ENCODE measurements at regions not wholly inside any gene's neighbourhood (a gene's known extent, or its start where the extent isn't known, plus 50 kb on each side); places are given as distances from the start of the nearest gene placed in this dataset.
A peak's percentile ranks its signal among the peaks of the same experiment; 100 is the strongest.

DNA sequence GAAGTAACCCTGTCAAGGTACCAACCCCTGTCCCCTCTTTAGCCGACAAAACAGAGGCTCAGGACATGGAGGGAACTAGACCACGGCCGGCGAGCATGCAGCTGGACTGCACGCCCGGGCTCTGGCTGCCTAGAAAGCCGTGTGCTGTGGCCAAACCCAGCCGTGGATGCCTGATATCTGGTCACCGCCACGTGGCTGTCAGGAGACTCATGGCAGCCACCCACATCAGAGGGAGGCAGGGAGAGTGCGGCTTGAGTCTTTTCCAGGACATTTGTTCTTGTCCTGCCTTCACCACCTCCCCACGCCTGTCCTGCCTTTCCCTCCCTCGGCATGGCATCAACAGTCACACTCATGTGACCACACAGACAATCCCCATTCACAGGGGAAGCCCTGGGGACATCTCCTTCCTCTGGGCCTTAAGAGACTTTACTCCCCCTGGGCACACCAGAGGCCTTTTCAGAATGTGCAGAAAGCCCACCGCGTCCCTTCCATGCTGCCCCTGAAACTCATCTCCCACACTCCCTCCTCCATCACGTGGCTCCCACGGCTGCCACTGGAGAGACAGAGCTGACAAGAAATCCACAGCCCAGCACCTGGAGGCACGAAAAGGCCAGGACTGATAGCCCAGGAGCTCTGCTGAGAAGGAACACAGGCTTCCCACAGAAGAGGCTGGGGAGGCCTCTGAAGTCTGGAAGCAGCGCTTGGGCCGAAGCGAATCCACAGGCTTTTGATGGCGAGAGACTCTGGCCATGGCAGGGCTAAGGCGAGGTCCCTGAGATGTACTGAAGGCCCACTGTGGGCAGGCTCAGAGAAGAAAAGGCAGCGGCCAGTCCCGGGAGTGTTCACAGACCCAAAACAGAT is 71.2 kb upstream of the IQSEC1 start:
- intact Hi-C loops (cut with DNase I; ENCODE audit: low total_unique reads) = no loop called here
- H3K36me3 ChIP-seq = no peaks in the 10 kb centered on the region
- no peaks in the 10 kb centered on the region for H3K9me3 ChIP-seq
- H3K4me3 ChIP-seq = no peak overlapping the region
- peak in 1 of 2 donors; percentile 10 for DNase-seq
- TF ChIP-seq, protein P1, sequence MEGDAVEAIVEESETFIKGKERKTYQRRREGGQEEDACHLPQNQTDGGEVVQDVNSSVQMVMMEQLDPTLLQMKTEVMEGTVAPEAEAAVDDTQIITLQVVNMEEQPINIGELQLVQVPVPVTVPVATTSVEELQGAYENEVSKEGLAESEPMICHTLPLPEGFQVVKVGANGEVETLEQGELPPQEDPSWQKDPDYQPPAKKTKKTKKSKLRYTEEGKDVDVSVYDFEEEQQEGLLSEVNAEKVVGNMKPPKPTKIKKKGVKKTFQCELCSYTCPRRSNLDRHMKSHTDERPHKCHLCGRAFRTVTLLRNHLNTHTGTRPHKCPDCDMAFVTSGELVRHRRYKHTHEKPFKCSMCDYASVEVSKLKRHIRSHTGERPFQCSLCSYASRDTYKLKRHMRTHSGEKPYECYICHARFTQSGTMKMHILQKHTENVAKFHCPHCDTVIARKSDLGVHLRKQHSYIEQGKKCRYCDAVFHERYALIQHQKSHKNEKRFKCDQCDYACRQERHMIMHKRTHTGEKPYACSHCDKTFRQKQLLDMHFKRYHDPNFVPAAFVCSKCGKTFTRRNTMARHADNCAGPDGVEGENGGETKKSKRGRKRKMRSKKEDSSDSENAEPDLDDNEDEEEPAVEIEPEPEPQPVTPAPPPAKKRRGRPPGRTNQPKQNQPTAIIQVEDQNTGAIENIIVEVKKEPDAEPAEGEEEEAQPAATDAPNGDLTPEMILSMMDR (IDR thresholded peaks at IDR 0.05) = no peak
- TF ChIP-seq POLR2A (IDR thresholded peaks at IDR 0.05) = no peak
- H3K27ac ChIP-seq = no peak overlapping the region
- H3K27me3 ChIP-seq = no peaks in the 10 kb centered on the region
- no peaks in the 10 kb centered on the region for H3K4me1 ChIP-seq

DNA sequence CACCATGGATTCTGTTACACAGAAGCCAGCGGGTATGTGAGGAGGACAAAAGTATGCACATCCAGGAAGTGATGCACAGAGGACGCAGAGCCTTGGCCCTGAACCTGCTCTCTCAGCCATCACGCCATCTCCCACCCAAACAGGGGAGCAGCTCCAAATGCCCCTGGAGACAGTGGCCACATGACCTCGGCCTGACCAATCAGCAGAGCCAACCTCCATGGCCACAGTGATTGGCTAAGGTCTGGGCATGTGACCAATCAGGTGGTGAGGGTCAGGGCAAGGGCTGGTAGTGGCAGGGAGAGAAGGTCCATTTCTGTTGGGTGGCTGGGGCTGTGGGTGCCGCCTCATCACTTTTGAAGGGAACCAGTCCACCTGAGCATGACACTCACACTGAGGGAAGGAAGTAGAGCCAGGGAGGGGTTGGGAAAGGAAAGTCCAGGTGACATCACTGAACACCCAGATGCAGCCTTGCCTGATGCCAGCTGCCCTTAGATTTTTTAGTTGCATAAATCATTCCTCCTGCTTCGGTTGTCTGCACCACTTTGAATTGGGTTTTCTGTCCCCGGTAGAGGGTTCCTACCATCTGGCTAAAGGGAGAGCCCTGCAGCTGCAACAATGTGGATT is 70.3 kb upstream of the IQSEC1 start:
- intact Hi-C loops (cut with DNase I; ENCODE audit: low total_unique reads) = no loop called here
- no peak for DNase-seq

DNA sequence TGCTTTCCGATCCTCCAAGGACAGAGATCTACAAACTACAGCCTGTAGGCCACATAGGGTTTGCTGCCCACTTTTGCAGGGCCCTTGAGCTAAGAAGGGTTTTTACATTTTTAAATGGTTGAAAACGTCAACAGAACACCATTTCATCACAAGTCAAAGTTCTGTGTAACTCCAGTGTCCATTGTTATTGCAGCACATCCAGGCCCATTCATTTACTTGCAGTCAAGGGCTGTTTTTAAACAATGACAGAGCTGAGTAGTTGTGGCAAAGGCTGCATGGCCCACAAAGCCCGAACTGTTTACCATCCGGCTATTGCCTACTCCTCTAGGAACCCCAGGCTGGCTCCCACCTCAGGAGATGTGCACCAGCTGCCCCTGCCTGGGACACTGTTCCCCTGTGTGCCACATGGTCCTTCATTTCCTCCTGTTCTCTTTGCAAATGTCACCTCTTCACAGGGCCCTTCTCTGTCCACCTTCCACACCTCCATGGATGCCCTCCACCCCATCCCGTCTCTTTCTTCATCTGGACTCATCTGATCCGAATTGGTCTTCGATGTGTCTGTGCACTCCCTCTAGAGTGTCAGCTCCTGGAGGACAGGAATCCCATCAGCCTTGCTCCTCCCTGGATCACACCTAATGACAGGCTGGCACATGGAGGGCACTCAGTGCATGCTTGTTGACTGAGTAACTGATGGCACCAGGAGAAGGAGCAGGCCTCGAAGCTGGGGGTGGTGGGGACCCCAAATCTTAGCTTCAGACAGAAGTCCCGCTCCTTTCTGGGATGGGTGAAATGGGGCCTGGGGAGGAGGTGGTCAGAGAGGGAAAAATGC is 69.5 kb upstream of the IQSEC1 start:
- Histone ChIP-seq H3K4me1 (no peaks in the 10 kb centered on the region), H3K9me3 (no peaks in the 10 kb centered on the region), H3K4me3 (no peak overlapping the region), H3K27me3 (no peaks in the 10 kb centered on the region), H3K36me3 (no peaks in the 10 kb centered on the region), H3K27ac (no peak overlapping the region)
- DNase-seq = no peak
- intact Hi-C loops (cut with DNase I; ENCODE audit: low total_unique reads) = no loop called here
- TF ChIP-seq, protein P1 (IDR thresholded peaks at IDR 0.05) = no peak
- TF ChIP-seq POLR2A (IDR thresholded peaks at IDR 0.05) = no peak

More for the DNA sequence above, 70.3 kb upstream of the IQSEC1 start:
- Histone ChIP-seq H3K27ac (no peak overlapping the region), H3K36me3 (no peaks in the 10 kb centered on the region), H3K27me3 (no peaks in the 10 kb centered on the region), H3K4me3 (no peak overlapping the region), H3K9me3 (no peaks in the 10 kb centered on the region), H3K4me1 (no peaks in the 10 kb centered on the region)
- TF ChIP-seq, protein P1 (IDR thresholded peaks at IDR 0.05) = no peak
- no peak for TF ChIP-seq POLR2A (IDR thresholded peaks at IDR 0.05)

DNA sequence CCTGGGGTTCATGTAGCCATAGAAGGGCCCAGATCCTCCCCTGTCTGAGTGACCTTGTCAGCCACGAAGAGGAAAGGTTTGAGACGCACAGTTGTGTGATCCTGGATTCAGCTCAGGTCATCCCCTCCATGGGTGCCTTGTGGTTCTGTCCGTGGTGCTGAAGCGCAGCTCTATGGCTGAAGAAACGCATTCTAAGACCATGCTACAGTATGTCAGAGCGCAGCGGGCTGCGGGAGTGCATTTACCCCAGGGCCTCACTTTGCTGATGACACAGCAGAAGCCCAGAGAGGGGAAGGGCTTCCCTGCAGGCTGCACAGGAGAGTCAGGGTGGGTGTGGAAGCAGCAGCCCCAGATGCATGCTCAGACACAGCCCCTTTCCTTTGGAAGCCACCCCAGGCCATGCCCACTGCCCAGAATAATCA is 68.8 kb upstream of the IQSEC1 start:
- TF ChIP-seq, protein P1 (IDR thresholded peaks at IDR 0.05) = no peak
- TF ChIP-seq POLR2A (IDR thresholded peaks at IDR 0.05) = no peak
- intact Hi-C loops (cut with DNase I; ENCODE audit: low total_unique reads) = no loop called here
- Histone ChIP-seq H3K27me3 (no peaks in the 10 kb centered on the region), H3K4me1 (no peaks in the 10 kb centered on the region), H3K4me3 (no peak overlapping the region), H3K9me3 (no peaks in the 10 kb centered on the region), H3K36me3 (no peaks in the 10 kb centered on the region), H3K27ac (no peak overlapping the region)
- no peak for DNase-seq

Data from uterus (tissue), 3 donors.